Tibial nerve (tissue), 4 donors: ENCODE measurements at regions not wholly inside any gene's neighbourhood (a gene's known extent, or its start where the extent isn't known, plus 50 kb on each side); places are given as distances from the start of the nearest gene placed in this dataset.

Experiments
- DNase-seq, 2 donors: peaks; one replicate each; pipeline ENCODE4 v3.0.0-alpha.2; 2019; ENCODE audit warnings: low spot score in 2 of 2
- H3K27ac ChIP-seq, 4 donors: fragments of 200-600 bp; sonication (generic) in 3 of 4; one replicate each; pipeline ENCODE4 v1.5.1; 2017 to 2019; ENCODE audit warnings: mild to moderate bottlenecking in 1 of 4
- H3K27me3 ChIP-seq, 2 donors: fragments of 200-600 bp; sonication (generic) in 1 of 2; one replicate each; pipeline versions ENCODE4 v1.5.1 to v1.6.0; 2017 to 2019
- H3K36me3 ChIP-seq, 3 donors: fragments of 200-600 bp; sonication (generic); one replicate each; pipeline ENCODE4 v1.5.1; 2018 to 2019
- H3K4me1 ChIP-seq, 4 donors: fragments of 200-600 bp; sonication (generic) in 3 of 4; one replicate each; pipeline ENCODE4 v1.5.1; 2017 to 2019
- H3K4me3 ChIP-seq, 4 donors: fragments of 200-600 bp; sonication (generic) in 3 of 4; one replicate each; pipeline ENCODE4 v1.5.1; 2017 to 2019; ENCODE audit warnings: mild to moderate bottlenecking in 1 of 4, moderate library complexity in 1 of 4
- H3K9me3 ChIP-seq, 4 donors: fragments of 200-600 bp; sonication (generic) in 3 of 4; one replicate each; pipeline ENCODE4 v1.5.1; 2017 to 2019
- EP300 ChIP-seq, 2 donors: sonication (generic); formaldehyde crosslinking; IDR thresholded peaks; one replicate each; pipeline ENCODE4 v1.6.1; 2017; ENCODE audit warnings: antibody characterized with exemption in 2 of 2, mild to moderate bottlenecking in 1 of 2
- POLR2A ChIP-seq, 2 donors: fragments of 450-650 bp; IDR thresholded peaks; one replicate each; pipeline ENCODE4 v1.6.1; 2017; ENCODE audit warnings: antibody characterized with exemption in 2 of 2, mild to moderate bottlenecking in 2 of 2, moderate library complexity in 2 of 2
- WGBS, 2 donors: methylation state at CpG; one replicate each; pipeline ENCODE4 v1.1.5; 2018; 5-methylcytosine and 5-hydroxymethylcytosine counted together
- TF ChIP-seq, protein P1 (sequence below), 5 experiments: fragments of 200-600 bp in 3 of 5; fragments of 450-650 bp in 2 of 5; sonication (generic) in 3 of 5; IDR thresholded peaks; one replicate each; pipeline ENCODE4 v1.5.1; 2016 to 2019; ENCODE audit warnings: antibody characterized with exemption in 5 of 5, mild to moderate bottlenecking in 3 of 5, moderate library complexity in 2 of 5

DNA sequence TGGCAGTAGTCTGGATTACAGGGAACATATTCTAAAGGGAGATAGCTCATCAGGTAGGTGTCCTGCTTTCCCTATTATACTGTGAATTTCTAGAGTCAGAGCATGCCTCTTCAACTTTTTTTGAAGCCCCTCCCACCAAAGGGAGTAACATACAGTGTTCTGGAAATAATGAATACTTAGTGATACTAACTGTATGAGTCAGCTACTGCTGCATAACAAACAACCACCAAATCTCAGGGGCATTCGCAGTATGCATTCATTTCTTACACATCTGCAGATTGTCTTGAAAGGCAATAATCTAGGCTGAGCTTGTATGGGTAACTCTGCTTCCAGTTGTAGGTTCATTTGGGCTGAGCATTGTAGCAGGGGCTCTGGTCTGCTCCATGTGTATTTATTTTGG is 409.7 kb upstream of the SPRED2 start:
- WGBS, 2 donors, result 94 to 100% methylated on average over 1 of the region's 1 CpG
- no peaks in the 10 kb centered on the region for H3K9me3 ChIP-seq
- H3K4me1 ChIP-seq, result no peaks in the 10 kb centered on the region
- no peak overlapping the region for H3K27ac ChIP-seq
- no peaks in the 10 kb centered on the region for H3K36me3 ChIP-seq
- no peak overlapping the region for H3K4me3 ChIP-seq
- TF ChIP-seq POLR2A (IDR thresholded peaks at IDR 0.05) (no peak), EP300 (IDR thresholded peaks at IDR 0.05) (no peak)
- TF ChIP-seq, protein P1, sequence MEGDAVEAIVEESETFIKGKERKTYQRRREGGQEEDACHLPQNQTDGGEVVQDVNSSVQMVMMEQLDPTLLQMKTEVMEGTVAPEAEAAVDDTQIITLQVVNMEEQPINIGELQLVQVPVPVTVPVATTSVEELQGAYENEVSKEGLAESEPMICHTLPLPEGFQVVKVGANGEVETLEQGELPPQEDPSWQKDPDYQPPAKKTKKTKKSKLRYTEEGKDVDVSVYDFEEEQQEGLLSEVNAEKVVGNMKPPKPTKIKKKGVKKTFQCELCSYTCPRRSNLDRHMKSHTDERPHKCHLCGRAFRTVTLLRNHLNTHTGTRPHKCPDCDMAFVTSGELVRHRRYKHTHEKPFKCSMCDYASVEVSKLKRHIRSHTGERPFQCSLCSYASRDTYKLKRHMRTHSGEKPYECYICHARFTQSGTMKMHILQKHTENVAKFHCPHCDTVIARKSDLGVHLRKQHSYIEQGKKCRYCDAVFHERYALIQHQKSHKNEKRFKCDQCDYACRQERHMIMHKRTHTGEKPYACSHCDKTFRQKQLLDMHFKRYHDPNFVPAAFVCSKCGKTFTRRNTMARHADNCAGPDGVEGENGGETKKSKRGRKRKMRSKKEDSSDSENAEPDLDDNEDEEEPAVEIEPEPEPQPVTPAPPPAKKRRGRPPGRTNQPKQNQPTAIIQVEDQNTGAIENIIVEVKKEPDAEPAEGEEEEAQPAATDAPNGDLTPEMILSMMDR (IDR thresholded peaks at IDR 0.05), result no peak
- DNase-seq, result no peak
- no peaks in the 10 kb centered on the region for H3K27me3 ChIP-seq

DNA sequence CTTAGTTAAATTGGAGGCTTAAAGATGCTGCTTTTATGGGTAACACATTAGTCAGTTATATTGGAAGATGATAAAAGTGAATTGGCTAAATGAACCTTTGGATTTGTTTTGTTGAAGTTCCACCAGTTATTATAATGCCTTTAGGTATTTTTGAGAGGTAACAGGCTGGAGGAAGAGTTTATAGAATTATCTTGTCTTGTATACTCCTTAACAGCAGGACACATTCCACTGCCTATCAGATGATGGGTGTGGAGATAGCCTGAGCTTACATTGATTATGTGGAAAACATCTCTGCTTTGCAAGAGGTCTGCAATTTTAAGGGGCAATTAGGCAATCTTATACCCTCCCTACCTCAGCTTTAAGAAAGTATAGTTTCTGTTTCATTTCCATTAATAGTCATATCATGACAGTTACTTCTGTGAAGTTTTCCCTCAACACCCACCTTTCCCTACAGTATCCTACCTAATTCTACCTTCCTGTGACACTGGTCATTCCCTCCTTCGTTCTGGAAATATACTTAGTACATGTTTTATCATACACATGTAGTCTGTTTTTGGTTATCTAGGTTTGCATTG is 403.7 kb upstream of the SPRED2 start:
- TF ChIP-seq, protein P1 (IDR thresholded peaks at IDR 0.05), result no peak
- TF ChIP-seq POLR2A (IDR thresholded peaks at IDR 0.05), result no peak
- no peak for TF ChIP-seq EP300 (IDR thresholded peaks at IDR 0.05)
- 85 to 88% methylated on average over 1 of the region's 1 CpG for WGBS, 2 donors
- Histone ChIP-seq H3K27ac (no peak overlapping the region), H3K9me3 (no peaks in the 10 kb centered on the region), H3K4me3 (no peak overlapping the region), H3K36me3 (no peaks in the 10 kb centered on the region), H3K4me1 (no peaks in the 10 kb centered on the region), H3K27me3 (no peaks in the 10 kb centered on the region)
- DNase-seq, result no peak

GRCh38 chr2:65834771-65835475 is 402.5 kb upstream of the SPRED2 start:
- Histone ChIP-seq H3K4me1 (no peaks in the 10 kb centered on the region), H3K9me3 (no peaks in the 10 kb centered on the region), H3K27ac (no peak overlapping the region), H3K27me3 (no peaks in the 10 kb centered on the region), H3K4me3 (no peak overlapping the region), H3K36me3 (no peaks in the 10 kb centered on the region)
- 44 to 48% methylated on average over 7 of the region's 7 CpGs for WGBS, 2 donors
- TF ChIP-seq, protein P1 (IDR thresholded peaks at IDR 0.05), result no peak
- TF ChIP-seq POLR2A (IDR thresholded peaks at IDR 0.05), result no peak
- no peak for TF ChIP-seq EP300 (IDR thresholded peaks at IDR 0.05)
- no peak for DNase-seq

DNA sequence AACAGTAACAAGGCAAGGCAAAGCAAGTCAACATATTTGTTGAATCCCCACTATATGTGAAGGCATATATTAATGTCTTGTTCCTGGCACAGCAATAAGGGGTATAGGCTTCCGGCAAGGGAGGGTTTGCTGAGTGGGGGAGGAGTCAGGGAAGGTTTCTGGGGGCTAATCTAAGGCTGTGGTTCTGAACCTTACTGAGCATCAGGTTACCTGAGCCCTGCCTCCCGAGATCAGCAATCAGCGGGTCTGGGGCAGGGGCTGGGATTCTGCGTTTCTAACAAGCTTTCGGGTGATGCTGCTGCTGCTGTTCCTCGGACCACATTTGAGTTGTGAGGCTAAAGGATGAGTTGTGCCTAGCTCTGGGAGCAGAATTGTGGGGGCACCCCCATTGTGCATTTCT is 401.7 kb upstream of the SPRED2 start:
- no peaks in the 10 kb centered on the region for H3K27me3 ChIP-seq
- 60 to 77% methylated on average over 6 of the region's 6 CpGs for WGBS, 2 donors
- H3K4me1 ChIP-seq, result no peaks in the 10 kb centered on the region
- no peaks in the 10 kb centered on the region for H3K9me3 ChIP-seq
- no peak overlapping the region for H3K27ac ChIP-seq
- TF ChIP-seq, protein P1 (IDR thresholded peaks at IDR 0.05), result no peak
- TF ChIP-seq POLR2A (IDR thresholded peaks at IDR 0.05), result no peak
- no peak for TF ChIP-seq EP300 (IDR thresholded peaks at IDR 0.05)
- H3K36me3 ChIP-seq, result no peaks in the 10 kb centered on the region
- DNase-seq, result no peak
- H3K4me3 ChIP-seq, result no peak overlapping the region

DNA sequence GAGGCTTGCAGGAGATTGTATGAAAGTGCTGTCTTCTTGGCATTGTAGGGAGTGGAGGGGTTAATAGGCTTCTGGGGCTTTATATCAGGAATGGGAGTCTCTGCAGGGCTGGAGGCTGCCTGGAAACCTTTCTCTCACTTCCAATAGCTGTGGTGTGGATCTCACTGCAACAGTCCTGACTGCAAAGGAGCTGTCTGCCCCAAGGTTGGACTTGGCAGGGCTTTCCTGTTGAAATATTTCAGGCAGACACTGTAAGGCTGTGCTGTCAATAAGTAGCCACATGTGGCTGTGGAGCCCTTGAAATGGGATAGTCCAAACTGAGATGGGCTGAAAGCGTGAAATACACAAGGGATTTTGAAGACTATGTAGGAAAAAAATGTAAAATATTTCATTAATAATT is 399.1 kb upstream of the SPRED2 start:
- WGBS, 2 donors, result 71 to 83% methylated on average over 1 of the region's 1 CpG
- DNase-seq, result no peak
- TF ChIP-seq, protein P1 (IDR thresholded peaks at IDR 0.05), result no peak
- TF ChIP-seq EP300 (IDR thresholded peaks at IDR 0.05) (no peak), POLR2A (IDR thresholded peaks at IDR 0.05) (no peak)

More for the DNA sequence above, 399.1 kb upstream of the SPRED2 start:
- Histone ChIP-seq H3K27ac (no peak overlapping the region), H3K36me3 (no peaks in the 10 kb centered on the region), H3K27me3 (no peaks in the 10 kb centered on the region), H3K4me1 (no peaks in the 10 kb centered on the region), H3K4me3 (no peak overlapping the region), H3K9me3 (no peaks in the 10 kb centered on the region)
